ENCODE measurements at regions not wholly inside any gene's neighbourhood (a gene's known extent, or its start where the extent isn't known, plus 50 kb on each side); places are given as distances from the start of the nearest gene placed in this dataset.

DNA sequence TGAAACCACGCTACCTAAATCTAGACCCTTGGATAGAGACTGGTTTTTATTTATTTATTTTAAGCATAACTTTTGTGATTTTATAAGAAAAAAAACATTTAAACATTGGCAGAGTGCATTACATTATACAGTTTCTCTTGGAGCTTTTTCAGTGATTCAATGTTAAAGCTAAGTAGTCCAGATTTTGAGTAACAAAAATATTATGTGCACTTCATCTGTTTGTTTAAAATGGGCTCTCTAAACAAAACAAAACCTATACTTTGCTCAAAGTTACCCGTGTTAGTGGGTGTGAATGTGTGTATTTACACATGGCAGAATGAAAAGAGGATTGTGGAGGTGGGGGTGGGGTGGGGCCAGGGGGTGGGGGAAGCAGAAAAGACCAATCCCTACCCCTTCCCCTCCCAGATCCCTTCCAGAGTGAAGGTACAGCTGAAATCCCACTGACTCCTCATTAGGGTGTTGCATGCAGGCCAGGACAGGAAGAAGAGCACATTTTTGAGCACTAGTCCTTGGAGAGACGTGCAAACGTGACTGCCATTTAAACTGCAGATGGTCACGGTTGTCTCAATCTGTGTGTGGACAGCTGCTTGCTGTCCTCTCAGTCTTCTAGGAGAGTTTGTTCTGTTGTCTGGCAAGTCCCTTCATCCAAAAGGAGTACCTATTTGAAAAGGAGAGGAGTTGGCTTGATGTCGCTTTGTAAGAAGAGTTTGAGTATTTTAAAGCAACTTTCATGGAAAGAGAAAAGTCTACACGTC lies 303.0 kb downstream of the ICOS start:
- no peak for DNase-seq

- DNase-seq: no peak
Observed at GRCh38 chr2:204240961-204241360, 304.3 kb upstream of the PARD3B start.

- peak; percentile 45 to 46 for DNase-seq
Observed at GRCh38 chr2:204249437-204249836, 295.8 kb upstream of the PARD3B start.

- DNase-seq: no peak
Observed at GRCh38 chr2:204250692-204251091, 294.6 kb upstream of the PARD3B start.

DNA sequence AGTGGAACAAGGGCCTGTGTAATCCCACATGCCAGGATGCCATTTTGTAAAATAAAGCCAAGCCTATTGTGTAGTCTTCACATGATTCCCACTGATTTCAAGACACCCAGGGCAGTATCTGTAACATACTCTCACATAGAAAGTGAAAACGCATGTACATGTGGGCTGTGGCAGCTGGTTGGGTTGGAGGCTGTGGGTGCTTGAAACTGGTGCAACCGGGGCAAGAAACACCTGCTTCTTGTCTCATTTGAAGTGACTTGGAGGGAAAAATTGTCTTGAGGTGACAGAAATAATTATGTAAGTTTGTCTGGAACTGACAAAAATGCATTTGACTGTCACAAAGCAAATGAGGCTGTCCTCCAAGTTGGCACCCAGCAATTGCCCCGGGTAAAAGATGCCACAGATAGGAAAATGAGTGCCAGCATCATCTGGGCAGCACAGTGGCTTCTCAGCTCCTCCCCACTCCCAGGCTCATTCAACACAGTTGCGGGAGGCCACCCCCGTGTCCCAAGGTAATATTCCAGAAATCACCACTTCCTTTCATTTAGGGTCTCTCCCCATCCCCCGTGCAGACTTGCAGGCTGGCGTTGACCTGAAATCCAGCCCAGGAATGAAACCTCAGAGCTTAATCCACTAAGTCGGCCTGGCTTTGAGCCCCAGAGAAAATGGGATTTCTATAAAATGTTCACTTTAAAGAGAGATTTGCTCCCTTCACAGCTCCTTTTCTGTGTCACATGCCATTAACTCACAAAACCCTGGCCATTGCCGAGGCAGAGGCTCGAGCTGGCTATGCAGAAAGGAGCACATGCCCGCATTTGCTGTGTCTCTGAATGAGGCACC lies 293.9 kb upstream of the PARD3B start:
- DNase-seq: no peak

- no peak for DNase-seq
Observed at GRCh38 chr2:204251998-204252376, 293.3 kb upstream of the PARD3B start.

GRCh38 chr2:204255071-204255470 lies 290.2 kb upstream of the PARD3B start:
- peak; percentile 50 to 70 for DNase-seq

- peak; percentile 92 to 96 for DNase-seq
Observed at GRCh38 chr2:204255526-204255925, 289.7 kb upstream of the PARD3B start.

- no peak for DNase-seq
Observed at GRCh38 chr2:204257781-204258180, 287.5 kb upstream of the PARD3B start.

DNA sequence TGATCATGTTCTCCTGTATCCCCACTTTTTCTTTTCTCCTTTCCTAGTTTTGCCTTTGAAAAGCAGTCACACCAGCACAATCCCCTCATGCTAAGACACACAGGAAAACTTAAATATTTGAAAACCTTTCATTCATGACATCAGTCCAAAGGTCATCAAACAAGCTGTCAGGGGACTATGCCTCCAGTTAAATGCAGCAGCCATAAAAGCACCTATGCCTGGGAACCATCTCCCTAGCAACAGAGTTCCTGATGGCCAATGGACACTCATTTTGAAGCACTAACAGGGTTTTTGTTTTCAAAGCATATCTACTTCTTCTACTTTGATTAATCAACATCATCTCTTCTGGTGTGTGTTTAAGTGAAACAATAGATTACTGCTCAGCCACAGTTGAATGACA lies 286.4 kb upstream of the PARD3B start:
- no peak for DNase-seq

DNA sequence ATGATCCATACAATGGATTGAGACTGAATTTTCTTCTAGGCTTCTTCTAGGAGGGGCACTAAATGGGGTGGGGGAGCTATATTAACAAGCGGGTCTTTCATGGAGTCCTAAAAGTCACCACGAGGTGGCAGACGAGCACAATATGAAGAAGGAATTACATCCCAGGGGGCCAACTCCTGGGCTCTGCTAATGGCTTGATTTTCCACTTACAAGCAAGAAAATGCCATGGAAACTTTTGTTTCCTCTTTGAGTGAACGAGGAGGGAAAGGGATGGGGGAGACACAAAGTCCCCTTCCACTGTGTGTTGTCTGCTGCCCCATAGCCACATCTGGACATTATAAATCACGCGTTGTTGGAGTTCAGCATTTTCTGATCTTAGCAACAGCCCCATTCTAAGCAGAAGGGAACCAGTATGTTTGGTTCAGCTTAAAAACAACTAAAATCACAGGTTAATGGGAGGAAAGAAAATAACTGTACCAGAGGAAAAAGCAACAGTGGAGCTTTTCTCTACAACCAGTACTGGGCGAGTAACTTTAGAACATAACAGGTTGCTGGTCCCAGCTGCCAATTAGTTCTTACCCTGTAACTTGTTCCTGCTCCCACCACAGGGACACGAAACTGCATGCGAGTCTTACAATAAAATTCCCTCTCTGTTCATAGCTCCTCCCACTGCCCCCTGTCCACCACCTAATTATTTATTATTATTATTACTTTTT lies 285.0 kb upstream of the PARD3B start:
- peak; percentile 65 to 67 for DNase-seq

GRCh38 chr2:204260901-204261300 lies 284.4 kb upstream of the PARD3B start:
- no peak for DNase-seq

DNA sequence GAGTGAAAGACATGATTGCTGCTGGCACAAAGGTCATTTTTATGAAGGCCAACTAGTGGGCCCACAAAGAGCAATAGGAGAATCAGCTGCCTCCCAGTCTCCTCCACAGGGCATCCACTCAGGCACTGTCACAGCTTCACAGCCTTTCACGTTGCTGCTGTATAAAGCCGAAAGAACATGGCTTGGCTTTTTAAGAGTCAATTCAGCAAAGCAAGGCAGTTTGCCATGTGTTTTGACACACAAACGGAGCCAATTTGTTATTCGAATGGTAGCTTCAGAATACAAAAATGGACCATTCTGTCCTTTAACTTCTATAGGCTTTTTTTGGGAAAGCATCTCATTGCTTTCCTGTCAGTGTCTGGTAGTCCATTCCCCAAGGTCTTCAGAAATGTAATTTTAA lies 283.4 kb upstream of the PARD3B start:
- DNase-seq: no peak

- DNase-seq: no peak
Observed at GRCh38 chr2:204264085-204264553, 281.2 kb upstream of the PARD3B start.

GRCh38 chr2:204264621-204265140 lies 280.6 kb upstream of the PARD3B start:
- no peak for DNase-seq

GRCh38 chr2:204265681-204266181 lies 279.5 kb upstream of the PARD3B start:
- no peak for DNase-seq

GRCh38 chr2:204268458-204268857 lies 276.8 kb upstream of the PARD3B start:
- DNase-seq: no peak

DNA sequence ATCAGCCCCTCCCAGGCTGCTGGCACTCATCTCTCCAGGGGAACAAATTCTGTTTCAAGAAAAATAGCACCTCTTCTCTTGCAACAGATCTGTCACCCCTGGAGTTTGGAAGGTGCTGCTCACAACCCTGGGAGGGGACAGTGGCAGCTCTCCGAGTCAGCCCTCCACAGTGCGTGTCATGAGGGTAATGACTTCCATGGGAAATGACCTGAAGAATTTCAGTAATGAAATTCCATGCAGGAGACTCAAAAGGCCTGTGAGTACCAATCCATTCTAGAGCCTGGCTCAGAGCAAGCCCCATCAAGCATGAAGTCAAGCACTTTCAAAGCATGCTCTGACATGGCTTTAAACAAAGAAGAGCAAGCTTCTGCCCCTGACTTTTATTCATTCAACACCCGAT lies 276.3 kb upstream of the PARD3B start:
- DNase-seq: no peak

- no peak for DNase-seq
Observed at GRCh38 chr2:204272089-204272488, 273.2 kb upstream of the PARD3B start.

DNA sequence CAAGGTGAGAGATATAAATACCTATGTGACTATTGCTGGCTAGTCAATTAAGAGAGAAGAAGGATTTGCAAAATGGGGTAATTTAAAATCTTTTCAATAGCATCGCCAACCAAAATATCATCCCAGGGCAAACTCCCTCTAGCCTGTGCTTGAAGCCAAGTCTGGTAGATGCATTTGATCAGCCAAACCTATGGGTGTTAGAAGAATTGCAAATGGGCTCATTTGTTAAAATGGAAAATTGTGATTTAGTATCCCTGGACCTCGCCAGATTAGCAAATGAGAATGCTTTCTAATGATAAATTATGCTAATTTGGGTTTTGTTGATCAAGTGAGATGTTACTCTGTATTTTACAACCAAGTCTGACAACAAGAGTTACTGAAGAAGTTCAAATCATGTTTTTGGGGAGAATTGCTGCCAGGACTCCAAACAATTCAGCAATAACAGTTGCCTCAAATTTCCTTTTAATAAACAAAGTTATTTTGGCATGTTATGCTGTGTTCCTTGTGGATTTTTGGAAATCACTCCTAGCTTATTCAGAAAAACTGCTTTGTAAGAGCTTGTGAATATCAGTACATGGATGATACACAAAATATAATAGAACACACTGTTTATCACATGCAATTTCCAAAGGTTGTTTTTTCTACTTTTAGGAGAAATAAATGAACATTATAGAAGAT lies 272.5 kb upstream of the PARD3B start:
- no peak for DNase-seq

DNA sequence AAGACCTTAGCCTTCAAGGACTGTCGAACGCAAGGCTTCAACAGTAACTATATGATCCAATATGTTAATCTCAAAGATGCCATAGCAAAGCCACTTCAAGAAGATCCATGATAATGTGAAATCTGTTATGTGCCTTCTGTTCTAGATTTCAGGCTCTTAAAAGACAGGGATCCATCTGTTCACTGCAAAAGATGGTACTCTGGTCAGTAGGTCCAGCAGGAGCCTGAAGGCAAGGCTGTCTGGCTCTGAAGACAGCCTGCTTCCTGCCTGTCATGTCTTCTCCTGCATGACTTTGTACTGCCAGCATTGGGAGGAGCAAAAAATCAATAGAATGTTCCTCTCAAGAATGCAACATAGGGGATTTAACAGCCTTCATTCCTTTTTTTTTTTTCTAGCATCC lies 270.8 kb upstream of the PARD3B start:
- DNase-seq: no peak

DNA sequence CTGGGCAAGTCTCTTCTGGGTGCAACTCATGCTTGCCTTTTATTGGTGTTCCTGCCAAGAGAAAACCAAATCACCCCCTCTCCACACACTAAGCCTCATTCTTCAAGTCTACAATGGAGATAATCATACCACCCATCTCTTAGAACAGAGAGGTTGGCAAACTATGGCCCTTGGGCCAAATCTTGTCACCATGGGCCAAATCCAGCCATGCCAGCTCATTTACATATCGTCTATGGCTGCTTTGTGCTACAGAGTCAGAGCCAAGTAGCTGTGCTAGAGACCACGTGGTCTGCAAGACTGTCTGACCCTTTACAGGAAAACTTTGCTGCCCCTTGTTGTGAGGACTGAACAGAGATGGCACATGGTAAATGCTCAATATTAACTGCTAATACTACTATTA lies 270.3 kb upstream of the PARD3B start:
- no peak for DNase-seq

Data from inflammatory macrophage (primary cell).